NCI-H1930 (cell line): ENCODE measurements at regions not wholly inside any gene's neighbourhood (a gene's known extent, or its start where the extent isn't known, plus 50 kb on each side); places are given as distances from the start of the nearest gene placed in this dataset.
"Not testable (repeated sequence)": the region's sequence is repeated elsewhere in the genome, so short reads cannot be mapped to it uniquely, and the experiment has no call there.

Source experiments
- DNase-seq, 2 experiments: peaks; one replicate each; lab custom pipeline; 2025; lab: John Stamatoyannopoulos, UW

DNA sequence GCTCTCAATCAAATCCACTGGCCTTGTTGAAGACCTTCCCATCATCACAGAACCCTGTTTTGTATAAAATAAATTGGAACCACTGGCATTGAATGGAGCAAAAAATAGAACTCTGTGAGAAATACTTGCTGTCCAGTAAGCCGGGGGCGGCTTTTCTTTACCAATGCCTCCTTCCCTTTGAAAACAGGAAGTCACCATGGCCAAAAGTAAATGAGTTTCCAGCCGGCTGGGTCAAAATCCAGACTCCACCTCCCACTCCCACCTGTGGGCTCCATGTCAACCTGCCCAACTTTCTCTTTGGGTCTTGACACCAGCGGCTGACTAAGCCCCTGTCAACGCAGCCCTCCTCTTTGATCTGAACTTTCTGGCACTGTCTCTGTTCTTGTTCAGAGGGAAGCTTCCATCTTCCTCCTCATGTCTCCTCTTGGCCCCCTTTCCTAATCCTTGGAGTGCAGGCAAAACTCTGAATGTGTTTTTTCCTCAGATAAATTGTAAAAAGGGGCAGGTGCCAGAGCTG, 95.2 kb downstream of the TFAP2C start:
- DNase-seq, result no peak

DNA sequence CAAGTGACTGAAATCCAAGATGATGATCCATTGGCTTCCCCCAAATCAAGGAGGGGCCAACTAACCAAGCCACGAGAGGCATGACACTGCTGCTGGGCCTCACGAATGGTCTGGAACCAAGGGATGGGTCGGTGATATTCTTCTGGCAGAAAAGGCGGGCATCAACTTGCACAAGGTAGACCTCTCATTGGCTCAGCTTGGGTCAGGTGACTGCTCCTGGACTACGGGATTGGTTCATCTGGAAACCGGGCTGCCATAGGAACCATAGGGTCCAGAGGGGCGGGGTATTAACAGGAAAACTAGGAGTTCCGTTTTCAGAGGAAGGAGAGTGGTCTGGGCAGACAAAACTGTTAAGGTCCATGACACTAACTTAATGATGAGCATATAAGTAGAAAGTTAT, 100.9 kb downstream of the TFAP2C start:
- DNase-seq, result no peak

DNA sequence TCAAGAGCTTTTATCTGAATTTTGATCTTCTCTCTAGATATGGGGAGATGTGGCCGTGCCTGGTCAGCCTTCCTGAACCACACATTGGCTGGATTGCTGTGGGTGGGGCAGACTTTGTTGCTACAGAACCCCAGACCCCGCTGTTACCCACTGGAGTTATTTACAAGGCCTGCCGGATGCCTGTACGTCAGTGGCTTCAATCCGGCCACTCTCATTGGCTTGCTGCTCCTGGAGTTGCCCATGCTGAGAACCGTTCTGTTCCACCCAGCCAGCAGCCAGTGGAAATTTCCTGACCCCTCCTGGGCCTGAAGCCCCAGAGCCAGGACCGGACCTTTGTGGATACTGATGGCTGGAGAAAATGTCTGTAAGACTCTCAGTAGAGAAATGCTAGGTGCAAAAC, 101.9 kb downstream of the TFAP2C start:
- no peak for DNase-seq

DNA sequence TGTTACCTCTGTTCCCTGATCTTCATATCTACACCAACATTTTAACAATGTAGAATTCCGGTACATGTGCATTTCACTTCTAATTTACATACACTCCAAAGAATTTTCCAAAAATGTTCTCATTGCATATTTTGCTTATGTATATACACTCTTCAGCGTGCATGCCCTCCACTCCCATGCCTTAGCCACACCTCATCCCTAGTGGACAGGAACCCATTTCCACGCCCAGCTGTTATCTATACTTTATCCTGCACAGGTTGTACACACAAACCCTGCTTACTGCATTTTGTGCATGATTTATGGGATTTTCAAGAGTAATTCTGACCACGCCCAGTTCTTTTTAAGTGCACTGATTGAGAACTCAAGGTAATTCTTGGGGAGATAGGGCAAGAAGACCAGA, 102.4 kb downstream of the TFAP2C start:
- DNase-seq, result no peak

DNA sequence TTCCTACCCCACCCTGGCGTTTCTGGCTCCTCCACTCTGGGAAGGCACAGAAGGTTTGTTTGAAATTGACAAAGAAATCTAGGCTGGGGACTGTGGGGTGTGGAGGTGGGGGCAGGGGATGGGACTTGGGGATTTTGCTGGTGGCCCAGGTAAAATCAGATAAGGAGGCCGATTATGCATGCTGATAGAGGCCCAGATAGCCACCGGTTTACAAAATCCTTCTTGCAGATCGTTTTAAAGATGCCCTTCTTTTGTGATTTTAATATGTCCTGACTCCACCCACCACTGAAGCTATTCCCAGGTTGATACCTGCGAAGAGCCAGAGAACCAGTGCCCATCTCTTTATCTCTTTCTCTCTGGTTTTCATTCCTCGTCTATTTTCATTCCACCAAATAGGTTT, 104.9 kb downstream of the TFAP2C start:
- no peak for DNase-seq

DNA sequence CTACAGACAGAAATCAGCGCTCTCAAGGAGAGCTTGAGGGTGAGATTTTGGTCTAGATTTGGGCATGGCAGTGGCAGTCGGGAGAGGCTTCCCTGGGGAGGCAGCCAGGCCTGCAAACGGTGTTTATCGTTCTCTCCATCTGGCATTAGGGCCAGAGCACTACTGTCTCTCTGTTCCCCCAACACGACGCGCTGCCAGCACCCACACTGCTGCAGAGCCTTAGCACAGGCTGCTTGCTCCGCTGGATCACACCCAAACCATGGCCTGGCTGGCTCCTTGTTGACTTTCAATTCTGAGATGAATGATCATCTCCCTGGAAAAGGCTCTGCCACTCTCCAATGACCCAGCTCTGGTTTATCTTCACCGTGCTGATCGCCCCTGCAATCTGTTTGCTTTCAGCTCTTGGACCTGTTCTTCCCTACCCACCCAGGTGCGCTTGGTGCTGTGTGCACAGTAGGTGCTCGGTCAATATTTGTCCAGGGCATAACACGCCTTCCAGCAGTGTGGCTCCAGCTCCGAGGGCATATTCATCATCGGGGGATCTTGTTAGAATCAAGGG, 106.1 kb downstream of the TFAP2C start:
- no peak for DNase-seq

DNA sequence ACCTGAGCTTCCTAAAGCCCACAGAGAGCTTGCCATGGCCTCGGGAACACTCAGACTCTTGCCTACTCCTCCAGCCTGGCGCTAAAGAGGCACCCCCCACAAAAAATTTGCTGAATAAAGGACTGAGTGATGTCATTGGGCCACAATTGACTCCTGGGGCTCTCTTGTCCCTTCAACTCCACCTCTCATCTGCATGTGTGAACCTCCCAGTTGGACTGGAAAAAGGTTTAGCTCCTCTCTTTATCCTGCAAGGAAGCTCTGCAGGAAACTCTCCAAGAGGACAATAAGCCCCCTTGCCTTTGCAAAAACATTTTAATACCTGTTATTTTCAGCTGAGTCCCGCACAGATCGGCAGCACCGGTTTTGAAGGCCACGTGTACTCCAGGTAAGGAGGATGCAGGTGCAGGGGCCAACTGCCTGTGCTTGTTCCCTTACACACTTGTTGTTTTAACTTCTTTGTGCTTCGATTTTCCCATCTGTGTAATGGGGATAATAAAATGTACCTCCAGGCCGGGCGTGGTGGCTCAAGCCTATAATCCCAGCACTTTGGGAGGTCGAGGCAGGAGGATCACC, 107.3 kb downstream of the TFAP2C start:
- no peak for DNase-seq

DNA sequence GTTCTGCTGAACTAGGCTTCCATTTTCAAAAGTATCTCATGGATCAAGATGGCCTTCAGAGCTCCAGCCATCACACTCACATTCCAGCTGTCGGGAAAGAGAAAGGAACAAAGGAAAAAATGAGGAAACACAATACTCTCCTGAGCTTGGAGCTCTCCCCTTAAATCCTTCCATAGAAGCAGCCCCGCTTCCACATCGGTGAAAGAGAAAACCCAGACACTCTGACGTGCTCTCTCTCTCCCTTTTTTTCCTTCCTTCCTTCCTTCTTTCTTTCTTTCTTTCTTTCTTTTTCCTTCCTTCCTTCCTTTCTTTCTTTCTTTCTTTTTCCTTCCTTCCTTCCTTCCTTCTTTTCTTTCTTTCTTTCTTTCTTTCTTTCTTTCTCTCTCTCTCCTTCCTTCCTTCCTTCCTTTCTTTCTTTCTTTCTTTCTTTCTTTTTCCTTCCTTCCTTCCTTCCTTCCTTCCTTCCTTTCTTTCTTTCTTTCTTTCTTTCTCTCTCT, 115.3 kb downstream of the TFAP2C start:
- not testable (repeated sequence) for DNase-seq

DNA sequence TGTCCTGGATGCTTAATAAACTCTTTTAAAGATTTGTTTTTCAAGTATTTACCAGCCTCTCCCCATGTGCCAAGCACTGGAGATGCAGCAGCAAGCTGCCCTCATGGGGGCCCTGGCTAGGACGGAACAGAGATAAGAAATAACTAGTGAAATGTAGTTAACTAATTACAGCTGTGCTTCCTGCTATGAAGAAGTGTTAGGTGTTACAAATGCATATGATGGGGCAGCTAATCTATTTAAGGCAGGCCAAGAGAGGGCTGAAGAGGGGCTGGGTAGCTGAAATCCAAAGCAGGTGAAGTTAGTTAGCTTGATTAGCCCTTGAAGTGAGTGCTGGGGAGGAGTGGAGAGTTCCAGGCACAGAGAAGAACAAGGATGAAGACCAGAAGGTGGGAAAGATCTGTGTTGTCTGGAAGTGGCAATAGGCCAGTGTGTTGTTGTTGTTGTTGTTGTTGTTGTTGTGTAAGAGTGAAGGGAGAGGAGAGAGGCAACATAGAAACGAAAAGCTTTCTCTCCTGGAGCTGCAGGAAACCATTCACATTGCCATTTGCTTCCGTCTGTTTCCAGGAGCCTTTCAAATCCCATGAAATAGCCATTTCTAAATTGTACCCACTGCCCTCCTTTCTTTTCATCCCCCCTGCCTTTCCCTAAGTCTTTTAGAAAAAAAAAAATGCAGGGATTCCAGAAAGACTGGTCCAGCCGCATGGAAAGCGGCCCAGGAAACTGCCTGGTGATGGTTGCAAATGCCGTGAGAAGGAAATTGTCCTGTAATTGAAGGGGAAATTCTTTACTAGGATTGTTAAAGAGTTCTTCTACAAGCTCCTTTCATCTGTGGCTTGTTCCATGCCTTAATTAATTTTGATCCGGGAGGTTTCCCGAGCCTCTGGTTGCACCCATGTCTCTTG, 119.6 kb downstream of the TFAP2C start:
- DNase-seq, result no peak

DNA sequence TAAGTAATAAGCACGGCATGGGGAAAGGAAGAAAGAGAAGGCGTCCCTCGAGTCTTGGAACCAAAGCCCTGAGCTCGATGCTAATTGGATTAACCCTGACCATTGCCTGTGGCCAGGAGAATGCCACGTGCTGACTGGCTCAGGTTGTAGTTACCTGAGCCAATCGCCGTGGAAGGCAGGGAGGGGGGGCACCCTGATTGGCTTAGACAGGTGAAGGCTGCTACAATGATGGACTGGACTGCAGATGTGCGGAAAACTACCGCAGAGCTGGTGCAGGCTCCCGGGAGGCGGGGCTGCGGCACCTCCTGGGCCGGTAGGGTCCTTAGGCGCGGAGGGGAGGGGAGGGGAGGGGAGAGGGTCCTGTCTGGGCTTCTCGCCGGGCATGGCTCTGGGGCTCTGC, 121.3 kb downstream of the TFAP2C start:
- no peak for DNase-seq

DNA sequence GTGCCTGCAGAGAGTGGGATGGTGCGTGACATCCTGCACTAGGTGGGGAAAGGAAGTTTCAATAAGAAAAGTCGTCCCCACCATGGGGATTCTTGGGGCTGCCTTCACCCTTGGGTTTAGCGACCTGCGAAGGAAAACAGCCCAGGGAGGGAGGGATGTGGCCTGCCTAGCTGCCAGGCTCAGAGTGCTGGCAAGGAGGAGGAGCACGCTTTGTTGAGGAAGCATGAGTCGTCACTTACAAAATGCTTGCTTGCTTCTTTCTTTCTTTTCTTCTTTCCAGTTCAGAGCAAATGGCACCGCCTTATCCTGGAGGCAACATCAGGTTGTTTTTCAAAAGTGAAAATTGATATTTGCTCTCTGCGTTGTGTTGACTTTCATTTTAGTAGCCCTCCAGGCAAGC, 123.2 kb downstream of the TFAP2C start:
- no peak for DNase-seq

DNA sequence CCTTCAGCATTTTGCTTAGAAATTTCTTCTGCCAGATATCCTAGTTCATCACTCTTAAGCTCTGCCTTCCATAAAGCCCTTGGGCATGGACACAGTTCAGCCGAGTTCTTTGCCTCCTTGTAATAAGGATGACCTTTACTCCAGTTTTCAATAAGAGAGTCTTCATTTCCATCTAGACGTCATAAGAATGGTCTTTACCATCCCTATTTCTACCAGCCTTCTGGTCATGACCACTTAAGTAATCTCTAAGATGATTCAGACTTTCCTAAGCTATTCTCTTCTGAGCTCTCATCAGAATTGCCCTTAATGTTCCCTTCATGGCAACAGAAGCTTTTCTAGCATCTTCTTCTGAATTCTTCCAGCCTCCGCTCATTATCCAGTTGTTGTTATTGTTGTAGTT, 126.1 kb downstream of the TFAP2C start:
- DNase-seq, result no peak

DNA sequence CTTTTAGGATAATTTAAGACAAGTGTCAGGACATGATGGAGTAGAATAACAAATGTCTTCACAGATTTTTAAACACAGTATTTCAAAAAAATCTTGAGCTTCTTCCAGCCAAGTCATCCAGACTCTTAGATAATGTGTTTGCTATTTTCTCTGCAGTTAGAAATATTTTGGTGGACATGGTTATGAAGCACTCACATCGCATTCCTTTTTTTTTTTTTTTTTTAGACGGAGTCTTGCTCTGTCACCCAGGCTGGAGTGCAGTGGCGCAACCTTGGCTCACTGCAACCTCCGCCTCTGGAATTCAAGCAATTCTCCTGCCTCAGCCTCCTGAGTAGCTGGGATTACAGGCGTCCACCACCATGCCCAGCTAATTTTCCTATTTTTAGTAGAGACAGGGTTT, 127.6 kb downstream of the TFAP2C start:
- not testable (repeated sequence) for DNase-seq

DNA sequence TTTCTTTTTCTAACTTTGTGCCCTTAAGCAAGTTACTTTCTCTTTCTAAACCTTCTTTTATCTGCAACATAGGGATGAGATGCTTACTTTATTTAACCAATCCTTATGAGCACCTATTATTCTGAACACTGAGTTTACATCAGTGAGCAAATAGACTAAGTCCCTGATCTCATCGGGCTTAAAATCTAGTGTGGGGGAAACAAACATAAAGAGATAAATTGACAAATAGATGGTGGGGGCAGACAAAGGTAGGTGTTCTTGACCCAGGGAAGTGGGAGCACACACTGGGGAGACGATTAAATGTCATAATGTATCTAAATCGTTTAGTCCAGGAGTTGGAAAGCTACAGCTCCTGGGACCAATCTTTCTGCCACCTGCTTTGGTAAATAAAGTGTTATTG, 129.6 kb downstream of the TFAP2C start:
- DNase-seq, result no peak

DNA sequence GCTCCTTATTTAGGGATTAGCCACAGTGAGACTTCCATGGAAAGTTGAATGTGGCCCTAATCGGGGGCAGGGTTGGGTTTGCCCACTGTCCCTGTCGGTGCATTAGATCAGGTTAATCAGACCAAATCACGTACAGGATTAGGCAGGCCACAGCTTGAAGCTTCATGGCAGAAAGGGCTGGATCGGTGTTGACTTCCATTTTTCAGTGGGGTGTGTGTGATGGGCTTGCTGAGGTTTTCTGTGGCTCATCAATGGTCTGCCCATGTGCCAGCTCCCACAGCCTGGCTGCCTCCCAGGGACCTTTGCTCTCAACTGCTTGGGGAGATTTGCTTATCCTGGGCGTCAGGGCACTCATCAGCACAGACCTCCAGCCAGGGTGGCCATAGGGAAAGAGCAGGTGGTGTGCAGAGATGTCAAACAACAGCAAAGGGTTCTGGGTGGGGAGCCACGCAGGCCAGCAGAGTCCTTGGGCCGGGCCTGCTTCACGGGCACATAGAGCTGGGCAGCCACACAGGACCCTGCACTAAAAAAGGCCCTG, 130.7 kb downstream of the TFAP2C start:
- no peak for DNase-seq

DNA sequence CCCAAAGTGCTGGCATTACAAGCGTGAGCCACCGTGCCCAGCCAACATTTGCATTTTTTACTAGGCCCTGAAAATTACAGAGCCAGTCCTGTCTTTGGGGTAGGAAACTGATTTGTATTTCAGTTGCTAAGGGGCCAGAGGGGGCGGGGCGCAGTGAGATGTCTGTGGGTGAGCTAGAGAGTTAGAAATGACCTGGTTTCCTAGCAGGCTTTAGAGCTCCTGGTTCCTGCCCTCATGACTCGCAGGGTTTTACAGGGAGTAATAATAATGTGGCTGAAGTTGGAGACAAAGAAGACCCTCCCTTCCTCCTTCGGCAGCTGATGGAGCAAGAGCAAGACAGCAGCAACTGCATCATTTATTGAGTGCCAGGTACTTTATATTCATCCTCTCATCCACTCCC, 131.5 kb downstream of the TFAP2C start:
- DNase-seq, result no peak

DNA sequence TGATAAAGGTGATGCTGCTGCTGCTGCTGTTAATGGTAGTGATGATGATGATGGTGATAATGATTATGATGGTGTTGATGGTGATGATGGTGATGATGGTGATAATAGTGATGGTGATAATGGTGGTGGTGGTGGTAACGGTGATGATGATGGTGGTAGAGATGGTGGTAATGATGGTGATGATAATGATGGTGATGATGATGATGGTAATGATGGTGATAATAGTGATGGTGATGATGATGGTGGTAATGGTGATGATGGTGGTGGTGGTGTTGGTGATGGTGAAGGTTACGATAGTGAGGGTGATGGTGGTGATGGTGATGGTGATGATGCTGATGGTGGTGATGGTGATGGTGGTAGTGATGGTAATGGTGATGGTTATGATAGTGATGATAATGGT, 132.3 kb downstream of the TFAP2C start:
- DNase-seq, result no peak

DNA sequence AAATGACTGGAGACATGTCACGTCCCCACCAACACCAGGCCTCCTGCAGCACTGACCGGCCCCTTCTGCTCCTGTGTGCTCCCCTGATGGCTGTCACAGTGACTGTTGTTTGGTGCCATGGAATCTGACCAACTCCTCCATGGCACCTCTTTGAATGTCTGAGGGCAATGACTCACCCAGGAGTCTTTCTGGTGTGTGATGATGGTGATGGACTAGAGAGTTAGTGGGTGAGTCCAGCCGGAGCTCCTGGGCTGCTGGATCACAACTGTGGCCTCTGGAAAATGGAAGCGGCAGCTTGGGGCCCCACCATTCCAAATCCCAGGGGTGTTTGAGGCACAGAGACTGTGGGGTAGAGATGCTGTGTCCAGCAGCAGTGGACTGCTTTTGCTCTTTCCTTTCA, 133.3 kb downstream of the TFAP2C start:
- DNase-seq, result no peak

DNA sequence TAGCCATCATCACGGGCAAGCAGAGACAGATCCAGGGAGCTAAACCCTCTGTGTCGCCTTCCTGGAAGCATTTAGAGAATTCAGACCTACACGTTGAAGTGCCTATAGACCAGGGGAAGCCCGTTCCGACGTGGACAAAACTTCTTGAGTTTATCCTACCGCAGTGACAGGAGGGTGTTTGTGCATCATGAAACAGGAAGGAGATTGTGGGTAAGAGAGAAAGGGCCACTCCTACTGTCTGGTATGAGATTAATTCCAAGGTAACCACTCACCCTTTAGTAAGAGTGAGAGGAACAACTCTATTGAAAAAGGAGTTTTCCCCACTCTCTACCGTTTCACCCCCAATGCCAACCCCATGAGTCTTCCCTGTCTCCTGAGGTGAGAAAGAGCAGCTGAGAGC, 133.7 kb downstream of the TFAP2C start:
- DNase-seq, result no peak

DNA sequence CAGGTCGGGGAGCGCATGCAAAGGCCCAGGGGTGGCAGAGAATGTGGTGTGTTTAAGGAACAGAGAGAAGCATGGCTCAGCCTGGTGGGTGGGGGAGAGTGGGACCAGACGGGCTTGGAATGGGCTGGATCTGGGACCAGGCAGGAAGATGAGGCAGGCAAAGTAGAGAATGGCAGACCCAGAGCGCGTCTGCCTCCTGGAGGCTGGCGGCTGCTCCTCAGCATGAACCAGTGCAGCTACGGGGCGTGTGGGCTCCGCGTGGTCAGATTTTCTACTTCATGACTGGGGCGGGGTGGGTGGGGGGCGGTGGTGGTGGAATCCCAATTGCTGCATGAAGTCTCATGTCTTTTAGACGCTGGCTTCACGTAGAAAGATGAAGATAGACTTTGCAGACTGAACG, 135.6 kb downstream of the TFAP2C start:
- DNase-seq, result no peak

DNA sequence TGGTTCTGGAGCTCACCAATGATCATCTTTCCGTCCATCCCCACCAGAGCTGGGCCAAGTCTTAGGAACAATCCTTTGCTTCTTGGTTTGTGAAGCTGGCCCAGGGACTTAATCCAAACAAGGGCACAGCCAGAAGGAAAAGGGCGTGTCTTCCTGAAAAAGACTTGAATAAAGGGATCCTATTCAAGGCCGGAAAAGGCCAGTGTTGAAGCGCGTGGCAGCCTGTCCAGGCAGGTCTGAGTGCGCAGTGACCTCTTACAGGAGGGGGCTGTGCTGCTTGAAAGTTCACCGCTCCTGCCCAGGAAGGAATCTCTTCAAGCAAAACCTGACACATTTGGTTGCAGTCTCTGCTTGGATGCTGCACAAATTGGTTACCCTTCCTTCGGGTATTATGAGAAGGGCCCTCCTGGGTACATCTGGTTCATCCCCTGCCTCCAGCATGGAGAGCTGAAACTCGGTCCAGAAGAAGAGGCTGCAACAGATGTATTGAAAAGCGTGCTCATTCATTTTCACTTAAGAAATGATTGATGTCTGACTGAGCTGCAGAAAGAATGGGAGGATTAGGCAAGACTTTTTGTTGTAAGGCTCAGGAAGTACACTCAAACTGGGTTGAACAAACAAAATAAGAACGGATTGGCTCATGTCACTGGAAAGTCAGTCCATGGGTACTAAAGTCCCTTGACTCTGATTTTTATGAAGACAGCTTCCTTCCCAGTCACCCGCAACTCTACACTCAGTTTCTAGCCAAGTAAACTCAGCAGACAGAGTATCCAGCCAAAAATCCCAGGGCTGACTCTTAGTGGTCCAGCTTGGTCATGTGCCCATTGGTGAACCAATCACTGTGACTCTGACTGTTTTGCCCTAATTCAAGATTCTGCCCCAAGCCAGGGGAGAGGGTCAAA, 136.3 kb downstream of the TFAP2C start:
- DNase-seq, result no peak

DNA sequence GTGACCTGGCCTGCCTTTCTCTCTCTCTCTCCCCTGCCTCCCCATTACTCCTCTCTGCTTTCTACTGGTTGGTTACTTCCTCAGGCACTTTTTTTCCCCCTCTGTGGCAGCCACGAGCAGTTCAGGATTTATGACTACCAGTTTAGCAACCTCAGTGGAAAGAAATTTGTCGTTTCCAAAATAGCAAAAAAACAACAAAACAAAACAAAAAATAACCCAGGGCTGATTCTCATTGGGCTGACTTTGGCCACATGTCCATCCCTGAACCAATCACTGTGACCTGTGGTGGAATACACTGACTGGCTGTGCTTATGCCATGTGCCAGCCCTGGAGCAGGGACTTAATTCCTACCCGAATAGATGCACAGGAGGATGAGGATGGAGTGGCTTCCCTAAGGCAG, 137.4 kb downstream of the TFAP2C start:
- no peak for DNase-seq
